Activated naive CD8-positive, alpha-beta T cell treated with anti-CD3 and anti-CD28 coated beads, Interleukin-2, amount 50 U/mL, for 24 hours (primary cell): ENCODE measurements at regions not wholly inside any gene's neighbourhood (a gene's known extent, or its start where the extent isn't known, plus 50 kb on each side); places are given as distances from the start of the nearest gene placed in this dataset.

Experiments
- ATAC-seq: fragments of 150-1000 bp; cut with Tn5 transposase; one replicate; pipeline ENCODE4 v1.10.0; 2021
- DNase-seq: peaks from one replicate; pipeline ENCODE4 v3.0.0; 2021
- H3K27ac Mint-ChIP-seq: one replicate; pipeline ENCODE4 v1.8.0; 2021; ENCODE audit warnings: mild to moderate bottlenecking, mixed read lengths
- H3K27me3 Mint-ChIP-seq: one replicate; pipeline ENCODE4 v1.8.0; 2021; ENCODE audit warnings: mixed read lengths
- H3K36me3 Mint-ChIP-seq: one replicate; pipeline ENCODE4 v1.8.0; 2021; ENCODE audit warnings: low read depth, mixed read lengths
- H3K4me1 Mint-ChIP-seq: one replicate; pipeline ENCODE4 v1.8.0; 2021; ENCODE audit warnings: mixed read lengths
- H3K4me3 Mint-ChIP-seq: one replicate; pipeline ENCODE4 v1.8.0; 2021; ENCODE audit warnings: mild to moderate bottlenecking, moderate library complexity, mixed read lengths
- H3K9me3 Mint-ChIP-seq: one replicate; pipeline ENCODE4 v1.8.0; 2021; ENCODE audit warnings: mixed read lengths

DNA sequence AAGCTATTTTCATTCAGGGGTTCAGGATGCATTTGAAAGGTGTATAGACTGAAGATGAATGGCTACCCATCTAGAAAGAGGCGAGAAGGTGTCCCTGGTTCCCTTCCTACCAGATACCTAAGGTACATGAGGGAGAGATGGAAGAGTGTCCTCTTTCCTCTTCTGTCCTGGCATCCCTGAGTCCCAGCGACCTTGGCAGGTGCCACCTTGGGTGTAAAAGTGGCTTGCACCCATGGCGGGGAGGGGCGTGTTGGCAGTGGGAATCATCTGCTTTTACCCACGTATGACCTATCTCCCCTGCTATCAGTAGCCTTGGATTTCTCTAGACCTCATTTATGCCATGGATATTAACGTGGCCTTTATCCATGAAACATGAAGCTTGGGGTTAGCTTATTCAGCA is 1126.1 kb downstream of the KCNT2 start:
- ATAC-seq (no peak), DNase-seq (no peak)
- H3K36me3 Mint-ChIP-seq: no peaks in the 10 kb centered on the region
- H3K4me3 Mint-ChIP-seq: no peak overlapping the region
- peaks cover 4% of the 10 kb centered on the region for H3K9me3 Mint-ChIP-seq
- no peak overlapping the region for H3K27ac Mint-ChIP-seq
- no peaks in the 10 kb centered on the region for H3K4me1 Mint-ChIP-seq
- H3K27me3 Mint-ChIP-seq: no peaks in the 10 kb centered on the region

- no peak overlapping the region for H3K27ac Mint-ChIP-seq
- no peaks in the 10 kb centered on the region for H3K27me3 Mint-ChIP-seq
- no peak for ATAC-seq
- DNase-seq: no peak
- H3K36me3 Mint-ChIP-seq: no peaks in the 10 kb centered on the region
- peaks cover 4% of the 10 kb centered on the region for H3K9me3 Mint-ChIP-seq
- H3K4me3 Mint-ChIP-seq: no peak overlapping the region
- no peaks in the 10 kb centered on the region for H3K4me1 Mint-ChIP-seq
Measured at GRCh38 chr1:195481293-195481692, 1126.9 kb downstream of the KCNT2 start.

DNA sequence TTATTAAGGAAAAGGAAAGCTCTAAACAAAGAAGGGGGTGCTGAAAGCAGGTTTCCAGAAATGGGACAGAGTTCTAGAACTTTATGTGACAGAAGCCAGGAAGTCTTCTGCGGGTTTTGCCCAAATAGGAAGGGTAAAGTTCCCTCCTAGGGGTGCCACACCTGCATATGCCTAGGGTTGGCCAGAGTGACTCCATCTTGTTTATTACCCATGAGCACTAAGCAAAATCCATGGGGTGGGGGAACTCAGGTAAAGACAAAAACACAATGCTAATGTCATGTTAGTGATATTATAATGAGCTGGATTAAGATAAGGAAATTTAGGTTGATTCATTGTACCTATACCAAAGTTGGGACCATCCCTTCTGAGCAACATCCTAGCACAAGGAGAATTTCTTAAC is 1132.7 kb downstream of the KCNT2 start:
- Mint-ChIP-seq H3K27me3 (no peaks in the 10 kb centered on the region), H3K4me1 (no peaks in the 10 kb centered on the region), H3K27ac (no peak overlapping the region), H3K9me3 (peaks cover 4% of the 10 kb centered on the region), H3K36me3 (no peaks in the 10 kb centered on the region), H3K4me3 (no peak overlapping the region)
- no peak for ATAC-seq
- DNase-seq: no peak

- Mint-ChIP-seq H3K9me3 (peaks cover 4% of the 10 kb centered on the region), H3K27ac (no peak overlapping the region)
- no peak for DNase-seq
Measured at GRCh38 chr1:195472291-195472690, 1135.9 kb downstream of the KCNT2 start.

DNA sequence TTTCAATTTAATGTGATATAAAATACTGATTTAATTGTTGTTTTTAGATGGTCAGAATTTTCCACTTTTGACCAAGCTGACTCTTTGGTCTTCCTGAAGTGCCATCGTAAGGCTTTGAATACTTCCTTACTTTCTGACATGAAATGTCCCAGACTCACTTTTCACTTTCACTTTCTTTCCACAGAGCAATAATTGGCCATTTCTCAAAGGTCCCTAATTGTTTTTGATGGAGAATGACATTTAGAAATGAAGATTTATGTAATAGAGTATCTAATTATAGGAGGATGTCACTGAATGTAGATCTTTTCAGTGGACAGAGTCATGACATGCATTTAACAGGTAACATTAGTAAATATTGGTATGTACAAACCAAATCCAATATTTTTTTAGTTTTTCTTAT is 1141.6 kb downstream of the KCNT2 start:
- DNase-seq: no peak
- Mint-ChIP-seq H3K9me3 (no peaks in the 10 kb centered on the region), H3K36me3 (no peaks in the 10 kb centered on the region), H3K27ac (no peak overlapping the region), H3K4me3 (no peak overlapping the region), H3K4me1 (no peaks in the 10 kb centered on the region), H3K27me3 (peaks cover 1% of the 10 kb centered on the region)
- no peak for ATAC-seq

More at GRCh38 chr1:195472291-195472690, 1135.9 kb downstream of the KCNT2 start:
- no peak for ATAC-seq
- Mint-ChIP-seq H3K4me1 (no peaks in the 10 kb centered on the region), H3K4me3 (no peak overlapping the region), H3K27me3 (no peaks in the 10 kb centered on the region), H3K36me3 (no peaks in the 10 kb centered on the region)

GRCh38 chr1:195462646-195463045 is 1145.6 kb downstream of the KCNT2 start:
- DNase-seq: no peak
- ATAC-seq: no peak
- Mint-ChIP-seq H3K27me3 (peaks cover 1% of the 10 kb centered on the region), H3K4me3 (no peak overlapping the region), H3K36me3 (no peaks in the 10 kb centered on the region), H3K27ac (no peak overlapping the region), H3K4me1 (no peaks in the 10 kb centered on the region), H3K9me3 (no peaks in the 10 kb centered on the region)

GRCh38 chr1:195462152-195462551 is 1146.1 kb downstream of the KCNT2 start:
- Mint-ChIP-seq H3K4me3 (no peak overlapping the region), H3K36me3 (no peaks in the 10 kb centered on the region), H3K27ac (no peak overlapping the region), H3K4me1 (no peaks in the 10 kb centered on the region), H3K9me3 (no peaks in the 10 kb centered on the region), H3K27me3 (peaks cover 1% of the 10 kb centered on the region)
- no peak for DNase-seq
- no peak for ATAC-seq

GRCh38 chr1:195458365-195458764 is 1149.9 kb downstream of the KCNT2 start:
- Mint-ChIP-seq H3K9me3 (peaks cover 10% of the 10 kb centered on the region), H3K36me3 (no peaks in the 10 kb centered on the region), H3K27me3 (no peaks in the 10 kb centered on the region), H3K4me1 (no peaks in the 10 kb centered on the region), H3K27ac (no peak overlapping the region), H3K4me3 (no peak overlapping the region)
- DNase-seq: no peak
- no peak for ATAC-seq

GRCh38 chr1:195450794-195451193 is 1157.4 kb downstream of the KCNT2 start:
- H3K27ac Mint-ChIP-seq: no peak overlapping the region
- no peak for DNase-seq
- H3K36me3 Mint-ChIP-seq: no peaks in the 10 kb centered on the region
- H3K9me3 Mint-ChIP-seq: peaks cover 28% of the 10 kb centered on the region
- no peak for ATAC-seq
- H3K4me3 Mint-ChIP-seq: no peak overlapping the region
- H3K27me3 Mint-ChIP-seq: no peaks in the 10 kb centered on the region
- H3K4me1 Mint-ChIP-seq: no peaks in the 10 kb centered on the region

- Mint-ChIP-seq H3K27ac (no peak overlapping the region), H3K4me1 (no peaks in the 10 kb centered on the region), H3K27me3 (no peaks in the 10 kb centered on the region), H3K4me3 (no peak overlapping the region), H3K36me3 (no peaks in the 10 kb centered on the region), H3K9me3 (no peaks in the 10 kb centered on the region)
- no peak for ATAC-seq
- no peak for DNase-seq
Measured at GRCh38 chr1:195439661-195440060, 1168.6 kb downstream of the KCNT2 start.

GRCh38 chr1:195434566-195435203 is 1173.6 kb downstream of the KCNT2 start:
- Mint-ChIP-seq H3K9me3 (no peaks in the 10 kb centered on the region), H3K4me3 (no peak overlapping the region), H3K36me3 (no peaks in the 10 kb centered on the region), H3K27ac (no peak overlapping the region), H3K27me3 (no peaks in the 10 kb centered on the region), H3K4me1 (no peaks in the 10 kb centered on the region)
- ATAC-seq (no peak), DNase-seq (no peak)

DNA sequence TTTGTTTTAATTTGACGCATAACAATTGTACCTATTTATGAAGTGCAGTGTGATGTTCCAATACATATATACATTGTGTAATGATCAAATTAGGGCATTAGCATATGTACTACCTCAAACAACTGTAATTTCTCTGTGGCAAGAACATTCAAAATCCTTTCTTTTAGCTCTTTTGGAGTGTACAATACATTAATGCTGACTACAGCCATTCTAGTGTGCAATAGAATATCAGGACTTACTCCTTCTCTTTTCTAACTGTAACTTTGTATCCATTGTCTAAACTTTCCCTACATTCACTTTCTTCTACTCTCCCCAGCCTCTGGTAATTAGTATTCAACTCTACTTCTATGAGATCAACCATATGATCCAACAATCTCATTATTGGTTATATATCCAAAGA is 1177.4 kb downstream of the KCNT2 start:
- H3K27me3 Mint-ChIP-seq: no peaks in the 10 kb centered on the region
- H3K36me3 Mint-ChIP-seq: no peaks in the 10 kb centered on the region
- no peak overlapping the region for H3K27ac Mint-ChIP-seq
- no peaks in the 10 kb centered on the region for H3K4me1 Mint-ChIP-seq
- DNase-seq (no peak), ATAC-seq (no peak)
- no peaks in the 10 kb centered on the region for H3K9me3 Mint-ChIP-seq
- H3K4me3 Mint-ChIP-seq: no peak overlapping the region

GRCh38 chr1:195428927-195429326 is 1179.3 kb downstream of the KCNT2 start:
- Mint-ChIP-seq H3K4me1 (no peaks in the 10 kb centered on the region), H3K27ac (no peak overlapping the region), H3K36me3 (no peaks in the 10 kb centered on the region), H3K9me3 (no peaks in the 10 kb centered on the region), H3K27me3 (no peaks in the 10 kb centered on the region), H3K4me3 (no peak overlapping the region)
- DNase-seq (no peak), ATAC-seq (no peak)

DNA sequence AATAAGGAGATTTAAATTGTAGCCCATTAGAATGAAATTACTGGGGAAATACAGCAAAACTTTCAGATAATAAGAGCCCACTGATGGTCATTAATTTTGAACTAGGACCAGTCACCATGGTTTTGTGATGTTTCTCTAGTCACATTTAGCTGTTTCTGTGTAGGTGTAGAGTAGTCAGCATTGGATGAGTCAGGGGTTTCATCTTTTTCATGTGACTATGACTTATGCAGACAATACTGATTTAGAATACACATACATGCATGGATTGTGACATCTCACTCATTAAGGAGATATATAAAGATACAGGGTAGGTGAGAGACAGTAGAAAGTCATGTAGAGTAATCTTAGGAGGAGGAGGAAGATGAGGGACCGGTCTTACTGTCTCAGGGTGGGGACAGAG is 1192.7 kb downstream of the KCNT2 start:
- no peaks in the 10 kb centered on the region for H3K36me3 Mint-ChIP-seq
- no peak overlapping the region for H3K4me3 Mint-ChIP-seq
- H3K4me1 Mint-ChIP-seq: no peaks in the 10 kb centered on the region
- H3K27me3 Mint-ChIP-seq: no peaks in the 10 kb centered on the region
- peaks cover 6% of the 10 kb centered on the region for H3K9me3 Mint-ChIP-seq
- H3K27ac Mint-ChIP-seq: no peak overlapping the region
- DNase-seq (no peak), ATAC-seq (no peak)

DNA sequence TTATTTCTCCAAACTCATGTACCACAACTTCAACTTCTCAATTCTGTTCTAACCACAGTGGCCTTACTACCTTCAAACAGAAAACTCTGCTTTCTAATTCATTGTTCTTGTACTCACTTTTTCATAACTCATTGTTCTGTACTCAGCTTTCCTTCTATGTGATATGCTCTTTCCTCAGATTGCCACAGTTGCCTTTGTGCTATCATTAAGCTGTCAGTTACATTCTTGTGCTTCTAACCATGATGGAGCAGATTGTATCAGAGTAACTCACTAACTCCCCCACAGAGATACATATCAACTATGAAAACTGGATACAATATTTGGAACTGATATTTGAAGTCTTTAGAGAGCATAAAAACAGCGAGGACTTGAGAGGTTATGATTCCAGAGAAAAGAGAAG is 1213.7 kb downstream of the KCNT2 start:
- Mint-ChIP-seq H3K4me1 (no peaks in the 10 kb centered on the region), H3K36me3 (no peaks in the 10 kb centered on the region), H3K9me3 (peaks cover 6% of the 10 kb centered on the region), H3K27ac (no peak overlapping the region), H3K4me3 (no peak overlapping the region), H3K27me3 (no peaks in the 10 kb centered on the region)
- ATAC-seq (no peak), DNase-seq (no peak)

GRCh38 chr1:195376190-195376589 is 1232.0 kb downstream of the KCNT2 start:
- no peaks in the 10 kb centered on the region for H3K27me3 Mint-ChIP-seq
- no peak overlapping the region for H3K4me3 Mint-ChIP-seq
- DNase-seq: no peak
- ATAC-seq: no peak
- H3K4me1 Mint-ChIP-seq: no peaks in the 10 kb centered on the region
- no peak overlapping the region for H3K27ac Mint-ChIP-seq
- H3K9me3 Mint-ChIP-seq: no peaks in the 10 kb centered on the region
- no peaks in the 10 kb centered on the region for H3K36me3 Mint-ChIP-seq
